NOMO-1 (cell line): ENCODE measurements at regions not wholly inside any gene's neighbourhood (a gene's known extent, or its start where the extent isn't known, plus 50 kb on each side); places are given as distances from the start of the nearest gene placed in this dataset.
"Not testable (repeated sequence)": the region's sequence is repeated elsewhere in the genome, so short reads cannot be mapped to it uniquely, and the experiment has no call there.

Source experiments
- DNase-seq, 2 experiments: peaks; one replicate each; lab custom pipeline; 2025; ENCODE audit not compliant: unreplicated experiment in 2 of 2; lab: John Stamatoyannopoulos, UW

GRCh38 chr10:36400238-36400637 lies 725.2 kb upstream of the ANKRD30A start:
- DNase-seq, result not testable (repeated sequence)

- no peak for DNase-seq
Measured at GRCh38 chr10:36393801-36394200, 731.6 kb upstream of the ANKRD30A start.

- DNase-seq, result no peak
Measured at GRCh38 chr10:36391405-36391804, 734.0 kb upstream of the ANKRD30A start.

GRCh38 chr10:36390221-36390620 lies 735.2 kb upstream of the ANKRD30A start:
- DNase-seq, result no peak

- DNase-seq, result no peak
Measured at GRCh38 chr10:36388166-36388565, 737.2 kb upstream of the ANKRD30A start.

- DNase-seq, result no peak
Measured at GRCh38 chr10:36385693-36386092, 739.7 kb upstream of the ANKRD30A start.

- DNase-seq, result no peak
Measured at GRCh38 chr10:36383349-36383748, 741.3 kb upstream of the FZD8 start.

GRCh38 chr10:36381748-36382147 lies 739.7 kb upstream of the FZD8 start:
- DNase-seq, result no peak

GRCh38 chr10:36380538-36380937 lies 738.4 kb upstream of the FZD8 start:
- DNase-seq, result no peak

- no peak for DNase-seq
Measured at GRCh38 chr10:36375107-36375506, 733.0 kb upstream of the FZD8 start.

GRCh38 chr10:36373424-36374096 lies 731.5 kb upstream of the FZD8 start:
- no peak for DNase-seq

- no peak for DNase-seq
Measured at GRCh38 chr10:36367362-36367761, 725.3 kb upstream of the FZD8 start.

- DNase-seq, result no peak
Measured at GRCh38 chr10:36366843-36367242, 724.7 kb upstream of the FZD8 start.

- DNase-seq, result no peak
Measured at GRCh38 chr10:36366065-36366464, 724.0 kb upstream of the FZD8 start.

- DNase-seq, result no peak
Measured at GRCh38 chr10:36362257-36362656, 720.2 kb upstream of the FZD8 start.

GRCh38 chr10:36358736-36359135 lies 716.6 kb upstream of the FZD8 start:
- no peak for DNase-seq

GRCh38 chr10:36354633-36355032 lies 712.5 kb upstream of the FZD8 start:
- no peak for DNase-seq

GRCh38 chr10:36351159-36351558 lies 709.1 kb upstream of the FZD8 start:
- DNase-seq, result no peak

GRCh38 chr10:36349445-36350078 lies 707.5 kb upstream of the FZD8 start:
- no peak for DNase-seq

- no peak for DNase-seq
Measured at GRCh38 chr10:36345807-36346206, 703.7 kb upstream of the FZD8 start.

GRCh38 chr10:36345175-36345533 lies 703.1 kb upstream of the FZD8 start:
- no peak for DNase-seq

GRCh38 chr10:36344240-36345174 lies 702.4 kb upstream of the FZD8 start:
- no peak for DNase-seq
